HG03558 (cell line): ENCODE measurements at regions not wholly inside any gene's neighbourhood (a gene's known extent, or its start where the extent isn't known, plus 50 kb on each side); places are given as distances from the start of the nearest gene placed in this dataset.

Experiments
- ATAC-seq: cut with Tn5 transposase; IDR thresholded peaks from one replicate; pipeline ENCODE4 v1.9.1; 2021; ENCODE audit warnings: moderate number of reproducible peaks; ENCODE audit not compliant: unreplicated experiment; ENCODE audit errors: extremely low read depth

DNA sequence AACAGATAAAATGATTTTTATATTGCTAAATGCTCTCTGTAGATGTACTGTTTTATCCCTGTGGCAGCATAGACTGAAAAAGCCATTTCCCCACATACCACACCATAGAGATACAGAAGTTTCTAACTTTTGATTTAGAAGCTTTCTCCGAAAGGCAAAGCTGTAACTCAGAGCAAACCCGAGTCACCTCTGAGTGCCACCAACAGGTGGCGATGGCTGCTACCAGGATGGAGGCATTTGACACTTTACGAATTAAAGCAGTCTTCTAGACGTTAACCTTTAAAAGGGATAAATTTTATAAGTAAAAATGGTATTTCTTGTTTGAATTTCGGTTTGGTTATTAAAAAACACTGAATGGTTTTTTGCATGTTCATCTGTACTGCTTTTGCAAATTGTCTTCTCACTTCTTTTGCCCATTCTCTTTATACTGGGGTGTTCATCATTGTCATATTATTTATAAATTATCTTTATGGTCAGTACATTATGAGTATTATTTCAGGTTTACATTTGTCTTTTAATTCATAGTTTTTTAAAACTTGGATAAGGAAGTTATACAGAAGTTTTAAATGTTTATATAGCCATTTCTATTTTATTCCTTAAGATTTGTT is 201.0 kb upstream of the CEP162 start:
- no peak for ATAC-seq

DNA sequence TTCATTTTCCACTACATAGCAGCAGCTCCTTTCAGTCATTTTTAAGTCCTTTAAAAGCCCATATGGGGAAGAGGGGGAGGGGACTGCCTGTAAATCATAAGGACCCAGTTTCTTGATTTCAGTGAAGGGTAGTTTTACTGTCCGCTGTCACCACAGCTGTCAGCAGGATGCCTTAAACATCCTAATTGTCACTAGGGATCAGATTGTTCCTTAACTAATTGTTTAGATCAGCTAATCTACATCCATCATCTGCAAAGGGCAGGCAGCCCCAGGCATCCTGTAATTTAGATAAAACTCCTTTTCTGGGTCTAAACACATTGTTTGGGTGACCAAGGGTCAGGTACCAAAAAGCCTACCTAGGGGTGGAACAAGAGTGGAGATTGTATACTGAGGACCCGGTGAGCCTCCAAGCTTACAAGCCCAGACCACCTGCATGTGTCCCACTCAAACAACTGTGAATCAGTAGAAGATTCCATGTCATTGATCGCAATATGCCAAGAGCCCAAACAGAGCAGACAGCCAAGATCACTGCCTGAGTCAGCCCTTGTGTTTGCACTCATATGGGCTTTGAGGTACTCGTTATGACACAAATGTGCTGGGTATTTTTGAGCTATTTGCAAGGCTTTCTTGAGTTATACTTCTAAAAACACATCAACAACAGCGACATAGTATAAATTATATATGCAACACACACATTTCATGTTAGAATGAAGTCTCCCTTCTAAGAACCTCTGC is 198.7 kb upstream of the CEP162 start:
- ATAC-seq = no peak

DNA sequence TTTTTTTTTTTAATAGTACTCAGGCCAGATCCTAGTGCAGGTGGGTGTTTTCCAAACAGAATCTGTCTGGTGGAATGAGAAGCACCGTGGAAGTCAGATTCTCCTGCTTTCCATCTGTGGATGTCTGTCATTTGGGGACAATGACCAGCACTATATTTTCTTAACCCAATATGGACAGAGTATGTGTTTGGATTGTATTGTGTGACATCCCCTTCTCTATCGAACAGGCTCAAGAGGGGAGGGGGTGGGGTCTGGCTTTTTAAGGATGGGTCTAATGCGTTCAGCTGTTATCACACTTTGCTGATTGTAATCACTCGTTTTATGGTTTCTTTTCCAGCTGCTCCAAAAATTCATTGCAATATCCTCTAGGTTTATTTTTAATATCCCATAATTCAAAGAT is 197.5 kb upstream of the CEP162 start:
- ATAC-seq = no peak

DNA sequence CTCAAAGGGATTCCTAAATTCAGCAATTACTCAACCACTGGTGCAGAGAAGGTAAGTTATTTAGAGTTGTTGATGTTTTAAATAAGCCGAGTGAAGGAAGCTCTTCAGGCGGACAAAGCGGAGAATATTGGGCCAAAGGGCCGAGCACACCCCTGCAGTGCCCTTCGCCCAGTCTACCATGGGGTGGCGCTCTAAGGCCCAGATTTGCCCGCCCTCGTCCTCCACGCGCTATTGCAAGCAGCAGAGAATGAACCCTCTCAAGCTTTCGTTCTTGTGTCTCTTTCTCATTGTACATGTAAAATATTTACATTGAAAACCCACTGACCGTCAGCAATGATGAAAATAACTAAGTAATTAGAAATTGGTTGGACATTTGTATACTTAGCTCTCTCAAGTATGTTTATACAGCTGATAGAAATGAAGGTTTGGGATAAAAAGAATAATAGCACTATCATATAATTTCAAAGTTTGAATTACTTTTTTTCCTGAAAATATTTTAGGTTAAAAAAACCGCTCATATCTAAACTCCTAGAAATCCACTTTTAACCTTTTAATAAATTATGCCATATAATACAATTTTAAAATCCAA is 195.0 kb upstream of the CEP162 start:
- ATAC-seq = no peak

DNA sequence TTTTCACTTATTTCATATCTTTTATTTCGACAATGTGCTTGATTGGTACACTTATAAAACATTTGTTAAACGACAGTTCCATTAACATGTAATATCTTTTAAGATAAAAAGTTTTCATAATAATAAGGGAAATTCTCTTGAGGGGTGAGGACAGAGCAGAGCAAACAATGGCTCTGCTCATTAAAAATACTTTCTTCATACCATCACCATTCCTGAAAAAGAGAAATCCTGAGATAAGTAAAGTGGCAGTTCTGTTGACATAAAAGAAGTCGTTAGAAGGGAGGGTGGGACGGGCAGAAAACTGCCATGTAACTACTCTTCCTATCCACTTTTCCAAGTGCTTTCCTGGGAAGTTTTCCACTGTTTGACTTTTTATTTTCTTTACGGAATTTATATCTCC is 193.6 kb upstream of the CEP162 start:
- ATAC-seq = no peak

DNA sequence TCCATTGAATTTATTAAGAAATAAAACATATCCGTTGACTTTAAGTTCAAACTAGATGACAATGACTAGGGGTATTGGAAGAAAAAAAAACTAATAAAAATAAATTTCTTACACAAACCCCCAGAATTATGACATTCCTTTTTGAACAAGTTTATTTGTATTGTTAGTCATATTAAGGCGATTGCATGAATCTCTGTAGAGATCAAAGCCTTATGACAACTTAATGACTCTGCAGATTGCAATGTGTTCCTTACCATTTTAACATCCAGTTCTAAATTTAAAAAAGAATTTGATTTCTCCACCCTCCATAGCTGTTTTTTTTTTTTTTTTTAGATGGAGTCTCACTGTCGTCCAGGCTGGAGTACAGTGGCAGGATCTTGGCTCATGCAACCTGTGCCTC is 189.8 kb upstream of the CEP162 start:
- no peak for ATAC-seq

DNA sequence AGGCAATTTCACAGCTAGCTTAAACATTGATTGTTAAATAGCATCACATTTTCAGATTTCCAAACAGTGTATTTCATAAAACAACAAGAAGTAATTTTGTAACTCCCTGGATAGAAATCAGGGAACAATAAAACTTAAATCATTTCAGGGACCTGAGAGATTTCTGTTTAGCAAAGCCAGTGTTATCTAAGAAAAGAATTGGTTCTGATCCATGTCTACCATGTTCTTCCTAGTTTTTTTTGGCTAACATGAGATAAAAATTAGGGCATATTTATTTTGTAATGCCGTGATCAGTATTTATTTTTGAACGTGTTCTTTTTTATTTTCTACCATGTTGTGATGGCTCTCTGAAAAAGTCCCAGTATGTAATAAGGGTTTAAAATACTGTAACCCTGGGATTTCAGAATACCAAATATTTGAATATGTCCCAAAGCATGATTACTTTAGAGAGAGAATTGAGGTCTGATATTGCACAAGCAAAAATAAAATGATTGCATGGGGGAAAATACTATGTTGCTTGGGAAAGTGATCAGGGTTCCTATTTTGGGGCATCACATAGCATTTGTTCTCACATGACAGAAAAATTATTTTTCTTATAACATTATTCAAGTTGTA is 188.7 kb upstream of the CEP162 start:
- no peak for ATAC-seq

DNA sequence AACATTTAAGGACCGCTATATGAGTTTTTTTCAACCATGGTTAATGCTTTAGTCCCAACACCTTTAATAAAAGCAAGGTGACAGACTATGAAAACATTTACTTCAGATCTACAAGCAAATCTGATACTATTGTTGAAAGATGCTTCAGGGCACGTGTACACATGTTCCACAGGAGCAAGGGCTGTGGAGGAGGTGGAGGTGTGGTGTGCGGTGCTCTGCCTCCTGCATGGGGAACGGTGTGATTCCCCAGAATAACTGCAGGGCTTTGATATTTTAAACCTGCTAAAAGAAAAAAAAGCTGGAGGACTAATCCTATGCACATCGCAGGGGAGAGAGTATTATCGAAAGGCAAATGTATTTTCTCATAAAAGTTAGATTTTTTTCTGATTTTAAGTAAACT is 188.1 kb upstream of the CEP162 start:
- ATAC-seq = no peak

DNA sequence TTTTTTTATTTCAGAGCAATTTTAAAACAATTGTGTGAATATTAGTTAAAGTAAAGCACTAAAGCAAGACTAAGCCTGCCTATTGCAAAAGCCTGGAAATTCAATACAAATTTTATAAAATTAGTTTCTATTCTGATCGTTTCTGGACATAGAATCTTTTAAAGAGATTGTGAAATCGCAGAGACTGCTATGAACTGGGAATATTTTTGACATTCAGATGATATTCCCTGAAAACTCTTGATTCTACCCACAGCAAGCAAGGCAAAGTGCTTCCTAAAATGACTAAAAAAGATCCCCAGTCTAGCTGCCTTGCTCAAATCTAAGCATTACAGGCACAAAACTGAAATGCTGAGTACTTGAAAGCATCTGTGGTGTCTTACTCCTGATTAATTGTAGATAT is 187.6 kb upstream of the CEP162 start:
- ATAC-seq = no peak

DNA sequence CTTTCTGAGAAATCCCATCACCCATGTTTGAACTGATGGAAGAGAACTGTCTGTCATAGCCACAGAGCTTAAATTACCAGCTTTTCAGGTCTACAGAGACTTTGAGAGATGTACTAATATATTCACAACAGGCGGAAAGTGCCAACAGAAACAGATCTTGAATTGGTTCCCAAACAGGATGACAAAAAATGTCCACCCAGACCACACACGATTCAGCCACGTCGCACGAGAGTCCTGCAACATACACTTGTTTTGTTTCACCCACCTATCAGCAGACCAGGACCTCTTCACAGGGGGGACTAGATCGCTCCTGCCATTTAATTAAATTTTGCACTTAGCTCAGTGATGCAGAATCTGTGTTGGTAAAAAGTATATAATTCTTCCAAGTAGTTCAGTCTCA is 187.1 kb upstream of the CEP162 start:
- ATAC-seq = no peak

DNA sequence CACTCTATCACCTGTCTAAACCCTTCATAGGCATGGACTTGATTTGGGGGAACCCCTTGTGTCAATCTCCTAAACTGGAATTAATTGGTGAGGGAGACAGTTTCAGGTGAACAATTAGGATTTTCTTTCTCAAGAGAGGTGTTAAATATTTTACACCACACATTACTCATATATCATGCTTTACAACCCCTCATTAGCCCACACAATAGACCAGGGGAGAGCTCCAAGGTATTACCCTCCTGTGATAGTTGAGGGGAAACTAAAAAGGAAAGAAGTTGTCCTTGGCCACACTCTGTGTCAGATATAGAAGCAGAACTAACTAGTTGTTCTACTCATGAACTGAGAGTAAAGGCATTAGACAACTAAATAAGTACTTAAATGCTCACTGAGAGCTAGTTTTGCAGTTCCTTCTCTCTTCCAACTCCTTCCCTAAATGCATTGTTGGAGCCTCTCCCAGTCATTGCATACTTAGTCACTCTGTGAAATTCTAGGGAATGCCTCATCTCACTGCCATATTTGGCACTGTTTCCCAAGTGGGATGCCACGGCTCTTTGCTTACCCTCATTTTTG is 183.7 kb upstream of the CEP162 start:
- no peak for ATAC-seq

DNA sequence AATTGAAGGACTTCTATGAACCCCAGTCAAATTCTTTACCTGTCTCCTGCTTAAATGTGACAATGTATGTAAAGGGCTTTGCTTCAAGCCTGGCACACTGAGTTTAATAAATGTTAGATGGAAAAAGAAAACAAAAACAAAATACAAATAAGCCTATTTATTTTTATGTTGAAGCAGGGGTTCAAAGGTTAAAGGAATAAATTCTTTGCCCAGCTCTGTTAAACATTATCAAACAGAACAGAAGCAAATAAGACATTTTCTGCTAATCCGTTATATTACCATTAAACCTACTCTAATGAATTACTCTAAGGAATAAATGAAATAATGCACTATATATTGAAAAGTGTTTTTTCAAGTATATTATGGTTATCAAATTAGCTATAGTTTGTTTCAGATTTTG is 182.5 kb upstream of the CEP162 start:
- no peak for ATAC-seq

DNA sequence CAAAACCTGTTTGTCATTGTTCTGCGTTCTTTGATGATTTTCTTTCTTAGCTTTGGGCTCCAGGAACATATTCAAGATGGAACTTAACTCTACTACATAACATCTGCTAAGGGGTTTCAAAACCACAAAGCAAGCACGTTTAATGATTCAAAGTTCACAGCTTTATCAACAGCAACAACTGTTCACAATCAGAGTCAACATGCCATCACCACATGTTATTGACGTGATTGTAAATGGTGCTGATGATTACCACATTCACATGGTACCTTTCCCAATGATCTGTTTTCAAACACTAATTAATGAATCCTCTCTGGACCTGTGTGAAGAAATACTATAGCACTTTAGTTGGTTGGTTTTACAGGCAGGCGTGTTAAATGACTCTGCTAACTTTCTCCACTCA is 180.6 kb upstream of the CEP162 start:
- ATAC-seq = no peak

DNA sequence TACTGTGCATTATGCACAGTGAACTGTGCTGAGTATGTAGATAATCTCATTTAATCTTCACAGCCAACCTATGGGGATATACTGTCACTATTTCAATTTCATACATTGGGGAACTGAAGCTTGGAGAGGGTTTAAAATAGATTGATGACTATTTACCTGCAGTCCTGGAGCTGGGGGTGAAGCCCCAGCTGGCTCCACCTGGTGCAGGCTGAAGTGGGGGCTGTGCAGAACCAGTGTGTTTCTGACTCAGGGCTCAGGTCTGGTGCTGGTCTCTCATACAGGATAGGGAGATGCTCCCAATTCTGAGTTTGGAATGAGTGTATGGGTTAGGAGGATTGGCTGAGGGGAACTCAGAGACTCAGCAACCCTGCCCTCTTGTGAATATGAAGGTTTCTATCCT is 176.1 kb upstream of the CEP162 start:
- ATAC-seq = no peak

DNA sequence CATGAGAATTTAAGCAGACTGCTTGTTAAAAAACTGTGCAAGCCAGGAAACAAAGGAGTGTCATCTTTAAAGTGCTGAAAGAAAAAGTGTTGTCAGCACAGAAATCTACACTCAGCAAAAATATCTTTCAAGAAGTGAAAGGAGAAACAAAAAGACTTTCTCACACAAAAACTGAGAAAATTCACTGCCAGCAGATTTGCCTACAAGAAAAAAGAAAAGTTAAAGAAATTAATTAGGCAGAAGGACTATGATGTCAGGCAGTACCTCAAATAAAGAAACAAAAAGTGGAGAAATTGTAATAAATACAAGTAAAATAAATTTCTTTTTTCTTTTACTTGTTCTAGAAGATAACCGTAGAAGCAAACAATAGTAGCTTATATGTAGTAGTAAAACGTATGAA is 171.6 kb upstream of the CEP162 start:
- no peak for ATAC-seq

DNA sequence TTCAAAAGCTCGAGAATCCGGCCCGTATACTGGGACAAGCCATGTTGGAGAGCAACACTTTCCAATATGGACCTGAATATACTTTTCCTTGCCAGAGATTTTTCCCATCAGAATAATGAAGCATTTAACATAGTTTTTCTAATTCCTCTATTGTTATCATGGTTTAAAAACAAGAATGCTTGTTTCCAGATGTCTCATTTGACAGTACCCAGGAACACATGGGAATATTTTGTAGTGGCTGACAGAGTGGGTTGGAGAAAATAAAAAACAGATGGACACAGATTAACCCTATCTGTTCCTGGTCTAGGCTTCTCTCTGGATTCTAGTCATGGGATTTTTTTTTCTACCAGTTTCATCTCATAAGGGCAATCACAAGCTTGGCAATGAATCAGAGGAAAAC is 164.8 kb upstream of the CEP162 start:
- ATAC-seq = no peak

DNA sequence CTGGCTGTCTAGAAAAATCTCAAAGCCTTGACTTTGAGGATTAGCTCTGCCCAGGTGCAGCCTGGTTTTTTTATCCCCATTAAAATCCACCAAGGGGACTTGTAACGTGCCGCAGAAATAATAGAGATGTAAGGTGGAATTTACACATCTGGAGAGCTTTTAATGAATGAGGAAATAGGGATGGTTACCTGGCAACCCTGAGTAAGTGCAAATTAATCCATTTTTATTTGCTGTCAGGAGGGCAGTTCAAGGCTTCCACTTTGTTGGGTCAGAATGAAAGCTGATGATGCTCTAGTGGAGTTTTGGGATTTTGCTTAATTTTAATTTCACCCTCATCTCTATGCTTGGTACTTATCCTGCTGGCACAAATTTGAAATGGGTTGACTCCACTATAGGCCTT is 163.4 kb upstream of the CEP162 start:
- ATAC-seq = no peak

DNA sequence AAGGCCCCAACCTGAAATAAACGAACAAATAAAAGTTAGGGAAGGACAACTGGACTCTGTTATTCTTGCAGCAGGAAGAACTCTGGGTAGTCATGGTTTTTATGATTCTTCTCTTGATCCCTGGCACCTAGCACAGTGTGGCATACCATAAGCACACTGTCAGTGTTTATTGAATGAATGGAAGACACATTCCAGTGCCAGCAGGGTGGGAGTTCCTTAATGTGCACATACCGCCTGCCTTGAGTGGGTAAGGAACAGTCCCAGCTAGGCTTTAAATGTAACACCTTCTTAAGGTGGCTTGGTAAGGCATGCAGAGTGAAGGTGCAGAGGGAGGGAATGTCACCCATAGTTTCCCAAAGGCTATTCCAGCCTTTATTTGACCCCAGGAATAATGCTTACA is 162.9 kb upstream of the CEP162 start:
- ATAC-seq = no peak

DNA sequence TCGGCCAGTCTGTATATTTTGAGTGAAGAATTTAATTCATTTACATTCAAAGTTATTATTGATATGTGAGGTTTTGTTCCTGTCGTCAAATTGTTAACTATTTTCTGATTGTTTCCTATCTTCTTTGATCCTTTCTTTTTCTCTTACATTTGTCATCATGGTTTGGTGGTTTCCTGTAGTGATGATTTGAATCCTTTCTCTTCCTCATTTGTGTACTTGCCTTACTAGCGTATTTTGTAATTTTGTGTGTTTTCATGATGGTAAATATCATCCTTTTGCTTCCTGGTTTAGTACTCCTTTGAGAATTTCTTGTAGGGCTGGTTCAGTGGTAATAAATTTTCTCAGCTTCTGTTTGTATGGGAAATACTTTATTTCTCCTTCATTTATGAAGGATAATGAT is 151.7 kb upstream of the CEP162 start:
- no peak for ATAC-seq

DNA sequence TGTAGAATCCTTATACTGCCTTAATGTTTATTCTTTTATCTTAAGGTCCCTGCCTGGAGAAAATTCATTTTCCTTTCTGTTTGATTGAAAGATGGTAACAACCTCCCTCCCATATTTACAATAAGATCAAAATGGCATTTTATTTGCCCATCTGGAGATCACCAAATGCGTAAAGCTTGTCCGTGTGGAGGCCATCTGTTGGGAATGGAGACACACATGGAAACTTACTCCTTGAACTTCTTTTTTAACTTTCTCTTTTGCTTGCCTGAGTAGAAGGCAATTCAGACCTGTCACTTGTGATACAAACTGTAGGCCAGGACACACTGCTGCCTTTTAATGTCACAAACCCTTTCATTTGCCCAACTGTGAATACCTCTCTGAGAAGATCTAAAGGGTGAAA is 144.8 kb upstream of the CEP162 start:
- ATAC-seq = no peak

DNA sequence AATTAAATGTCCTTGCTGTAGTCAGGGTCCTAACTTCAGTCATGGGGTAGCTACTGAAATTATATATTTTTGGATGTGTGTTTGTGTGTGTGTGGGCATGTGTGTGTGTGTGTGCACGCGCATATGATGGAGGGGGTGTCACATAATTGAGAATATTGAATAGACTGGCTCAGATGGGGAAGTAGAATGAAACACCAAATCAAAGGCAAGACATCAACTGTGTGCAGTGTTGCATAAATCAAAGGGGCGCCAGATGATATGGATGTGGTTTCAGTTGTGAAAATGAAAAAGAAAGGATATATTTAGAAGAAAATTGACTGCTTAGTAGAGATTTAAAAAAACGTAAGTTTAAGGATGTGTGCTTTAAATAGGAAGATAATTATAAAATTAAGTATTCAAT is 144.2 kb upstream of the CEP162 start:
- ATAC-seq = no peak
